ENCODE measurements at regions not wholly inside any gene's neighbourhood (a gene's known extent, or its start where the extent isn't known, plus 50 kb on each side); places are given as distances from the start of the nearest gene placed in this dataset.

DNA sequence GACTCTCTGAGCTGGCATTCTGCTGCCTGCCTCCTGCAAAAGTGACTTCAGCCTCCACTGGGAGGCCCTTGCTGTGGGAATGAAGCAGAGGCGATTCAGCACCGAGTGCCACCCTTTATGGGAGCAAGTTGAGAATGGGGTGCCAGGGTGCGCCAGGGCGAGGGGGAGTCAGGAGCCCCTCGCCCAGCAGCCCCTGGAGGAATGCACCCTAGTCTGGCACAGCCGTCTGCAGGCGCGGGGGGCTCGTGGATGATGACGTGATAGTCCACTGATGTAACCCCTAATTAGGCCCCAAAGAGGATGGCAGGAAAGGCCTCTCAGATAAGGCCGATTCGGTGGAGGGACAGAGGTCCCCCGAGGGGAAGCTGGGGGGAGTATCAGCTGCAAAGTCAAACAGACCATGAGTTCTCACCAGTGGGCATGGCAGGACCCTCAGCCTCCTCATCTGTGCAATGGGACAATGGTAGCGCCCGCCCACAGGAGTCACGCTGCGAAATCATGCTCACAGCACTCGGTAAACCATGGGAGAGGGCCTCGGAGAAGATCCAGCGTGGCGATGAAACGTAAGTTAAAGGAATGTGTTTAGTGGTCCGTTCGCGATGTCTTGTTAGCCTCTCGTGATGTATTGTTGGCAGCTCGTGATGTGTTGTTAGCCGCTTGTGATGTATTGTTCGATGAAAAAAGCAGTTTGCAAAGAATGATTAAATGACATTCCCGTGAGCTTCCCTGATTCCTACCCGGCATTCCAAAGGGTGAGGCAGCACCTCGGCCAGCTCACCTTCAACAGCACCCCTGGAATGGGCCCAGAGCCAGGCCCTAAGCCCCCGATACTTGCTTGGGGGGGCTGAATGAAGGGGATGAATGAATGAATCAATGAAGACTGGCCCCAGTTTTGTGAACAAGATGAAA, 49.7 kb upstream of the NOTCH1 start:
- TF ChIP-seq, protein P1, sequence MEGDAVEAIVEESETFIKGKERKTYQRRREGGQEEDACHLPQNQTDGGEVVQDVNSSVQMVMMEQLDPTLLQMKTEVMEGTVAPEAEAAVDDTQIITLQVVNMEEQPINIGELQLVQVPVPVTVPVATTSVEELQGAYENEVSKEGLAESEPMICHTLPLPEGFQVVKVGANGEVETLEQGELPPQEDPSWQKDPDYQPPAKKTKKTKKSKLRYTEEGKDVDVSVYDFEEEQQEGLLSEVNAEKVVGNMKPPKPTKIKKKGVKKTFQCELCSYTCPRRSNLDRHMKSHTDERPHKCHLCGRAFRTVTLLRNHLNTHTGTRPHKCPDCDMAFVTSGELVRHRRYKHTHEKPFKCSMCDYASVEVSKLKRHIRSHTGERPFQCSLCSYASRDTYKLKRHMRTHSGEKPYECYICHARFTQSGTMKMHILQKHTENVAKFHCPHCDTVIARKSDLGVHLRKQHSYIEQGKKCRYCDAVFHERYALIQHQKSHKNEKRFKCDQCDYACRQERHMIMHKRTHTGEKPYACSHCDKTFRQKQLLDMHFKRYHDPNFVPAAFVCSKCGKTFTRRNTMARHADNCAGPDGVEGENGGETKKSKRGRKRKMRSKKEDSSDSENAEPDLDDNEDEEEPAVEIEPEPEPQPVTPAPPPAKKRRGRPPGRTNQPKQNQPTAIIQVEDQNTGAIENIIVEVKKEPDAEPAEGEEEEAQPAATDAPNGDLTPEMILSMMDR (conservative IDR thresholded peaks at IDR 0.05), result no peak
- H3K27ac Mint-ChIP-seq, result peak overlapping the region; percentile 71
- peaks cover 27% of the 10 kb centered on the region for H3K4me1 Mint-ChIP-seq (ENCODE audit: unreplicated experiment)
- peak overlapping the region; percentile 31 for H3K4me3 Mint-ChIP-seq
- H3K36me3 Mint-ChIP-seq, result no peaks in the 10 kb centered on the region
- no peaks in the 10 kb centered on the region for H3K9me3 Mint-ChIP-seq
- DNase-seq (ENCODE audit: extremely low spot score, unreplicated experiment), result no peak
- H3K27me3 Mint-ChIP-seq, result peaks cover 3% of the 10 kb centered on the region
